ENCODE measurements at regions not wholly inside any gene's neighbourhood (a gene's known extent, or its start where the extent isn't known, plus 50 kb on each side); places are given as distances from the start of the nearest gene placed in this dataset.

DNA sequence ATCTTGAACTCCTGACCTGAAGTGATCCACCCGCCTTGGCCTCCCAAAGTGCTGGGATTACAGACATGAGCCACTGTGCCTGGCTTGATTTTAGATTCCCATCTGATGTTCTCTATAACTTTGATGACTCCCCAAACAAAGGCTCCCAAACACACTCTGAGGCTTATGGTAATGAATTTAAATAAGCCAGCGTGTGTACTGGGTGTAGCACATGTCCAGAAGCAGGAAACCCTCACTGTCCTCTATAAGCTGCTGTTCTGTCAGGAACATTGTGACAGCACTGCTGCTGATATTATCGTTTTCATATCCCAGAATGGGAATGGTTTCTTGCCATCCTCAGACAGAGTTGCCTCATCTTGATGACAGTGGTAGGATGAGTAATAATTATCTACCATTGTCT, 54.1 kb upstream of the SALL4 start:
- no peaks in the 10 kb centered on the region for H3K79me2 ChIP-seq (ENCODE audit: insufficient read depth, low read length)
- DNase-seq (no peak), ATAC-seq (ENCODE audit: insufficient read depth, low read depth) (no peak)
- no peak overlapping the region for H3K4me2 ChIP-seq (ENCODE audit: insufficient read depth, low read length)
- no peak overlapping the region for H3K9ac ChIP-seq (ENCODE audit: low read depth, low read length)
- H3K27ac ChIP-seq (ENCODE audit: low read length), result no peak overlapping the region
- no peaks in the 10 kb centered on the region; the same call in 1 of the 2 replicates for H4K20me1 ChIP-seq (ENCODE audit: insufficient read depth, low read length)
- H3K4me3 ChIP-seq (ENCODE audit: low read depth in 1 of 2, low read length in 2 of 2), result no peak overlapping the region
- no peak overlapping the region for H2AFZ ChIP-seq (ENCODE audit: low read depth, low read length)
- H3K9me3 ChIP-seq (ENCODE audit: insufficient read depth, low read length, severe bottlenecking), result no peaks in the 10 kb centered on the region
- no peaks in the 10 kb centered on the region for H3K27me3 ChIP-seq (ENCODE audit: insufficient read depth, low read length, poor library complexity)
- no peaks in the 10 kb centered on the region for H3K4me1 ChIP-seq (ENCODE audit: insufficient read depth, low read length)
- H3K36me3 ChIP-seq (ENCODE audit: insufficient read depth, low read length), result no peaks in the 10 kb centered on the region
- no peak for TF ChIP-seq EZH2 (IDR thresholded peaks at IDR 0.05; ENCODE audit: borderline replicate concordance, low read depth, low read length, severe bottlenecking)
- TF ChIP-seq, protein P1, sequence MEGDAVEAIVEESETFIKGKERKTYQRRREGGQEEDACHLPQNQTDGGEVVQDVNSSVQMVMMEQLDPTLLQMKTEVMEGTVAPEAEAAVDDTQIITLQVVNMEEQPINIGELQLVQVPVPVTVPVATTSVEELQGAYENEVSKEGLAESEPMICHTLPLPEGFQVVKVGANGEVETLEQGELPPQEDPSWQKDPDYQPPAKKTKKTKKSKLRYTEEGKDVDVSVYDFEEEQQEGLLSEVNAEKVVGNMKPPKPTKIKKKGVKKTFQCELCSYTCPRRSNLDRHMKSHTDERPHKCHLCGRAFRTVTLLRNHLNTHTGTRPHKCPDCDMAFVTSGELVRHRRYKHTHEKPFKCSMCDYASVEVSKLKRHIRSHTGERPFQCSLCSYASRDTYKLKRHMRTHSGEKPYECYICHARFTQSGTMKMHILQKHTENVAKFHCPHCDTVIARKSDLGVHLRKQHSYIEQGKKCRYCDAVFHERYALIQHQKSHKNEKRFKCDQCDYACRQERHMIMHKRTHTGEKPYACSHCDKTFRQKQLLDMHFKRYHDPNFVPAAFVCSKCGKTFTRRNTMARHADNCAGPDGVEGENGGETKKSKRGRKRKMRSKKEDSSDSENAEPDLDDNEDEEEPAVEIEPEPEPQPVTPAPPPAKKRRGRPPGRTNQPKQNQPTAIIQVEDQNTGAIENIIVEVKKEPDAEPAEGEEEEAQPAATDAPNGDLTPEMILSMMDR (IDR thresholded peaks at IDR 0.05; ENCODE audit: borderline replicate concordance, extremely low read depth, low read length, poor library complexity, severe bottlenecking), result no peak

DNA sequence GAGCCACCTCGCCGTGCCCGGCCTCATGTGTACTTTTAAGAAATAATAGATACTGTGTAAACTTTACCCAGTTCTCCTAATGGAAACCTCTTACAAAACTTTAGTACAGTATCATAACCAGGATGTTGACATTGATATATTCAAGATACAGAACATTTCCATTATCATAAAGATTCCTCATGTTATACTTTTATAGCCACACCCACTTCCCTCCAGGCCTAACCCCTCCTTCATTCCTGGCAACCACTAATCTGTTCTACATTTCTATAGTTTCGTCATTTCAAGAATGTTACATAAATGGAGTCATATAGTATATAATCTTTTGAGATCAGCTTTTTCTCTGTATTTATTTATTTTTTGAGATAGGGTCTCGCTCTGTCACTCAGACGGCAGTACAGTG, 52.6 kb upstream of the SALL4 start:
- Histone ChIP-seq H3K27ac (ENCODE audit: low read length) (no peak overlapping the region), H4K20me1 (ENCODE audit: insufficient read depth, low read length) (no peaks in the 10 kb centered on the region; the same call in 1 of the 2 replicates), H3K27me3 (ENCODE audit: insufficient read depth, low read length, poor library complexity) (no peaks in the 10 kb centered on the region), H2AFZ (ENCODE audit: low read depth, low read length) (no peak overlapping the region), H3K4me2 (ENCODE audit: insufficient read depth, low read length) (no peak overlapping the region), H3K4me3 (ENCODE audit: low read depth in 1 of 2, low read length in 2 of 2) (no peak overlapping the region), H3K9ac (ENCODE audit: low read depth, low read length) (no peak overlapping the region), H3K4me1 (ENCODE audit: insufficient read depth, low read length) (no peaks in the 10 kb centered on the region), H3K9me3 (ENCODE audit: insufficient read depth, low read length, severe bottlenecking) (no peaks in the 10 kb centered on the region), H3K36me3 (ENCODE audit: insufficient read depth, low read length) (no peaks in the 10 kb centered on the region), H3K79me2 (ENCODE audit: insufficient read depth, low read length) (no peaks in the 10 kb centered on the region)
- ATAC-seq (ENCODE audit: insufficient read depth, low read depth) (no peak), DNase-seq (no peak)
- TF ChIP-seq, protein P1 (IDR thresholded peaks at IDR 0.05; ENCODE audit: borderline replicate concordance, extremely low read depth, low read length, poor library complexity, severe bottlenecking), result no peak
- TF ChIP-seq EZH2 (IDR thresholded peaks at IDR 0.05; ENCODE audit: borderline replicate concordance, low read depth, low read length, severe bottlenecking), result no peak

Data from DND-41 (cell line).